GM21528 (cell line): ENCODE measurements at regions not wholly inside any gene's neighbourhood (a gene's known extent, or its start where the extent isn't known, plus 50 kb on each side); places are given as distances from the start of the nearest gene placed in this dataset.

Source experiments
- ATAC-seq: cut with Tn5 transposase; IDR thresholded peaks from one replicate; pipeline ENCODE4 v1.9.1; 2021; ENCODE audit warnings: mild to moderate bottlenecking, moderate library complexity; ENCODE audit not compliant: unreplicated experiment, low FRiP score

GRCh38 chr18:28526196-28526595, 349.3 kb upstream of the CDH2 start:
- no peak for ATAC-seq

- no peak for ATAC-seq
Observed at GRCh38 chr18:28523758-28524475, 347.0 kb upstream of the CDH2 start.

GRCh38 chr18:28522236-28522635, 345.3 kb upstream of the CDH2 start:
- no peak for ATAC-seq

- ATAC-seq = no peak
Observed at GRCh38 chr18:28519997-28520396, 343.1 kb upstream of the CDH2 start.

- no peak for ATAC-seq
Observed at GRCh38 chr18:28514699-28515098, 337.8 kb upstream of the CDH2 start.

- no peak for ATAC-seq
Observed at GRCh38 chr18:28512357-28512756, 335.4 kb upstream of the CDH2 start.

- no peak for ATAC-seq
Observed at GRCh38 chr18:28511413-28511821, 334.5 kb upstream of the CDH2 start.

- no peak for ATAC-seq
Observed at GRCh38 chr18:28510210-28510609, 333.3 kb upstream of the CDH2 start.

- ATAC-seq = no peak
Observed at GRCh38 chr18:28504066-28504465, 327.1 kb upstream of the CDH2 start.

- ATAC-seq = no peak
Observed at GRCh38 chr18:28494151-28494550, 317.2 kb upstream of the CDH2 start.

GRCh38 chr18:28485918-28486317, 309.0 kb upstream of the CDH2 start:
- ATAC-seq = peak; percentile 75

GRCh38 chr18:28485210-28485801, 308.4 kb upstream of the CDH2 start:
- ATAC-seq = peak; percentile 35

GRCh38 chr18:28478531-28478930, 301.6 kb upstream of the CDH2 start:
- ATAC-seq = no peak

- no peak for ATAC-seq
Observed at GRCh38 chr18:28476302-28476701, 299.4 kb upstream of the CDH2 start.

GRCh38 chr18:28469946-28470345, 293.0 kb upstream of the CDH2 start:
- no peak for ATAC-seq

GRCh38 chr18:28468901-28469300, 292.0 kb upstream of the CDH2 start:
- no peak for ATAC-seq

GRCh38 chr18:28466204-28466603, 289.3 kb upstream of the CDH2 start:
- no peak for ATAC-seq

- no peak for ATAC-seq
Observed at GRCh38 chr18:28459587-28459986, 282.7 kb upstream of the CDH2 start.

- no peak for ATAC-seq
Observed at GRCh38 chr18:28458751-28459150, 281.8 kb upstream of the CDH2 start.

GRCh38 chr18:28457784-28458183, 280.9 kb upstream of the CDH2 start:
- no peak for ATAC-seq

- no peak for ATAC-seq
Observed at GRCh38 chr18:28455971-28456370, 279.0 kb upstream of the CDH2 start.

- ATAC-seq = no peak
Observed at GRCh38 chr18:28439870-28440269, 262.9 kb upstream of the CDH2 start.
